GM18858 (cell line): ENCODE measurements at regions not wholly inside any gene's neighbourhood (a gene's known extent, or its start where the extent isn't known, plus 50 kb on each side); places are given as distances from the start of the nearest gene placed in this dataset.
A peak's percentile ranks its signal among the peaks of the same experiment; 100 is the strongest.

ENCODE experiments used
- ATAC-seq: cut with Tn5 transposase; IDR thresholded peaks from one replicate; pipeline ENCODE4 v1.9.1; 2021; ENCODE audit not compliant: unreplicated experiment

- no peak for ATAC-seq
Observed at GRCh38 chr2:217660423-217660822, 342.4 kb downstream of the TNS1 start.

GRCh38 chr2:217658806-217659205 lies 344.0 kb downstream of the TNS1 start:
- no peak for ATAC-seq

- no peak for ATAC-seq
Observed at GRCh38 chr2:217657252-217657651, 345.5 kb downstream of the TNS1 start.

- no peak for ATAC-seq
Observed at GRCh38 chr2:217656316-217656715, 346.5 kb downstream of the TNS1 start.

- no peak for ATAC-seq
Observed at GRCh38 chr2:217655651-217656050, 347.1 kb downstream of the TNS1 start.

- no peak for ATAC-seq
Observed at GRCh38 chr2:217654168-217654567, 348.6 kb downstream of the TNS1 start.

GRCh38 chr2:217652761-217653639 lies 349.8 kb downstream of the TNS1 start:
- ATAC-seq, result no peak

GRCh38 chr2:217650716-217651360 lies 352.0 kb downstream of the TNS1 start:
- peak; percentile 53 for ATAC-seq

- no peak for ATAC-seq
Observed at GRCh38 chr2:217650229-217650628, 352.6 kb downstream of the TNS1 start.

- no peak for ATAC-seq
Observed at GRCh38 chr2:217647925-217648324, 354.9 kb downstream of the TNS1 start.

- no peak for ATAC-seq
Observed at GRCh38 chr2:217647226-217647625, 355.6 kb downstream of the TNS1 start.

- ATAC-seq, result no peak
Observed at GRCh38 chr2:217645896-217646295, 356.9 kb downstream of the TNS1 start.

GRCh38 chr2:217643789-217644301 lies 358.9 kb downstream of the TNS1 start:
- no peak for ATAC-seq

- ATAC-seq, result no peak
Observed at GRCh38 chr2:217642944-217643343, 359.9 kb downstream of the TNS1 start.

GRCh38 chr2:217641960-217642359 lies 360.8 kb downstream of the TNS1 start:
- ATAC-seq, result no peak

- ATAC-seq, result no peak
Observed at GRCh38 chr2:217639481-217639880, 363.3 kb downstream of the TNS1 start.

GRCh38 chr2:217638533-217638932 lies 364.3 kb downstream of the TNS1 start:
- ATAC-seq, result no peak

GRCh38 chr2:217638031-217638430 lies 364.8 kb downstream of the TNS1 start:
- no peak for ATAC-seq

GRCh38 chr2:217636991-217637561 lies 365.7 kb downstream of the TNS1 start:
- ATAC-seq, result no peak

GRCh38 chr2:217636578-217636977 lies 366.2 kb downstream of the TNS1 start:
- no peak for ATAC-seq

- no peak for ATAC-seq
Observed at GRCh38 chr2:217634871-217635270, 367.9 kb downstream of the TNS1 start.

GRCh38 chr2:217632043-217632442 lies 370.8 kb downstream of the TNS1 start:
- no peak for ATAC-seq
